ENCODE measurements at regions not wholly inside any gene's neighbourhood (a gene's known extent, or its start where the extent isn't known, plus 50 kb on each side); places are given as distances from the start of the nearest gene placed in this dataset.

GRCh38 chr3:174355505-174355904, 503.6 kb upstream of the NAALADL2 start:
- Histone ChIP-seq H3K9me3 (no peaks in the 10 kb centered on the region), H3K27ac (no peak overlapping the region), H3K4me1 (no peaks in the 10 kb centered on the region), H3K27me3 (no peaks in the 10 kb centered on the region), H3K36me3 (no peaks in the 10 kb centered on the region), H3K4me3 (no peak overlapping the region)
- in situ Hi-C loops (cut with MboI; ENCODE audit: low sequenced_read_pairs in 4 of 4) (no loop called here), intact Hi-C loops (cut with DNase I; ENCODE audit: low total_unique reads) (no loop called here)
- TF ChIP-seq CTCF (IDR thresholded peaks at IDR 0.05 in 4 of 5, conservative IDR thresholded peaks at IDR 0.05 in 1 of 5) (peak in 1 of 5 experiments; percentile 15), POLR2A (IDR thresholded peaks at IDR 0.05) (no peak)
- ATAC-seq (no peak), DNase-seq (no peak)

GRCh38 chr3:174356596-174356995, 502.5 kb upstream of the NAALADL2 start:
- Histone ChIP-seq H3K27ac (no peak overlapping the region), H3K4me3 (no peak overlapping the region), H3K27me3 (no peaks in the 10 kb centered on the region), H3K36me3 (no peaks in the 10 kb centered on the region), H3K9me3 (no peaks in the 10 kb centered on the region), H3K4me1 (no peaks in the 10 kb centered on the region)
- intact Hi-C loops (cut with DNase I; ENCODE audit: low total_unique reads) (no loop called here), in situ Hi-C loops (cut with MboI; ENCODE audit: low sequenced_read_pairs in 4 of 4) (no loop called here)
- no peak for DNase-seq
- ATAC-seq: no peak
- no peak for TF ChIP-seq POLR2A (IDR thresholded peaks at IDR 0.05)
- no peak for TF ChIP-seq CTCF (IDR thresholded peaks at IDR 0.05 in 4 of 5, conservative IDR thresholded peaks at IDR 0.05 in 1 of 5)

GRCh38 chr3:174358252-174358651, 500.9 kb upstream of the NAALADL2 start:
- TF ChIP-seq POLR2A (IDR thresholded peaks at IDR 0.05): no peak
- TF ChIP-seq CTCF (IDR thresholded peaks at IDR 0.05 in 4 of 5, conservative IDR thresholded peaks at IDR 0.05 in 1 of 5): no peak
- no peaks in the 10 kb centered on the region for H3K9me3 ChIP-seq
- no peaks in the 10 kb centered on the region for H3K4me1 ChIP-seq
- H3K27ac ChIP-seq: no peak overlapping the region
- in situ Hi-C loops (cut with MboI; ENCODE audit: low sequenced_read_pairs in 4 of 4) (no loop called here), intact Hi-C loops (cut with DNase I; ENCODE audit: low total_unique reads) (no loop called here)
- no peak overlapping the region for H3K4me3 ChIP-seq
- no peaks in the 10 kb centered on the region for H3K27me3 ChIP-seq
- H3K36me3 ChIP-seq: no peaks in the 10 kb centered on the region
- ATAC-seq (no peak), DNase-seq (no peak)

GRCh38 chr3:174362556-174362955, 496.6 kb upstream of the NAALADL2 start:
- no peak for ATAC-seq
- no peak for TF ChIP-seq CTCF (IDR thresholded peaks at IDR 0.05 in 4 of 5, conservative IDR thresholded peaks at IDR 0.05 in 1 of 5)
- no peak for TF ChIP-seq POLR2A (IDR thresholded peaks at IDR 0.05)
- H3K27ac ChIP-seq: no peak overlapping the region

GRCh38 chr3:174363256-174363655, 495.9 kb upstream of the NAALADL2 start:
- no peaks in the 10 kb centered on the region for H3K27me3 ChIP-seq
- ATAC-seq: no peak
- no peaks in the 10 kb centered on the region for H3K9me3 ChIP-seq
- no peak overlapping the region for H3K4me3 ChIP-seq
- in situ Hi-C loops (cut with MboI; ENCODE audit: low sequenced_read_pairs in 4 of 4) (no loop called here), intact Hi-C loops (cut with DNase I; ENCODE audit: low total_unique reads) (no loop called here)
- H3K4me1 ChIP-seq: no peaks in the 10 kb centered on the region
- DNase-seq: no peak
- H3K27ac ChIP-seq: no peak overlapping the region
- no peaks in the 10 kb centered on the region for H3K36me3 ChIP-seq
- TF ChIP-seq CTCF (IDR thresholded peaks at IDR 0.05 in 4 of 5, conservative IDR thresholded peaks at IDR 0.05 in 1 of 5): no peak
- TF ChIP-seq POLR2A (IDR thresholded peaks at IDR 0.05): no peak

More at GRCh38 chr3:174362556-174362955, 496.6 kb upstream of the NAALADL2 start:
- Histone ChIP-seq H3K27me3 (no peaks in the 10 kb centered on the region), H3K4me3 (no peak overlapping the region), H3K9me3 (no peaks in the 10 kb centered on the region), H3K4me1 (no peaks in the 10 kb centered on the region), H3K36me3 (no peaks in the 10 kb centered on the region)
- no peak for DNase-seq
- in situ Hi-C loops (cut with MboI; ENCODE audit: low sequenced_read_pairs in 4 of 4) (no loop called here), intact Hi-C loops (cut with DNase I; ENCODE audit: low total_unique reads) (no loop called here)

All from gastrocnemius medialis (tissue), 4 donors.